ENCODE measurements at regions not wholly inside any gene's neighbourhood (a gene's known extent, or its start where the extent isn't known, plus 50 kb on each side); places are given as distances from the start of the nearest gene placed in this dataset.
"Not testable (repeated sequence)": the region's sequence is repeated elsewhere in the genome, so short reads cannot be mapped to it uniquely, and the experiment has no call there.

GRCh38 chr15:79160211-79160610, 69.6 kb upstream of the RASGRF1 start:
- in situ Hi-C loops (cut with HindIII; ENCODE audit: low sequenced_read_pairs): no loop called here

GRCh38 chr15:79157631-79158592, 67.3 kb upstream of the RASGRF1 start:
- in situ Hi-C loops (cut with HindIII; ENCODE audit: low sequenced_read_pairs): no loop called here

GRCh38 chr15:79156704-79157375, 66.3 kb upstream of the RASGRF1 start:
- in situ Hi-C loops (cut with HindIII; ENCODE audit: low sequenced_read_pairs): no loop called here

GRCh38 chr15:79154483-79155135, 64.0 kb upstream of the RASGRF1 start:
- in situ Hi-C loops (cut with HindIII; ENCODE audit: low sequenced_read_pairs): no loop called here

- in situ Hi-C loops (cut with HindIII; ENCODE audit: low sequenced_read_pairs): not testable (repeated sequence)
These were observed 53.7 kb upstream of the RASGRF1 start for GRCh38 chr15:79144290-79144689.

GRCh38 chr15:79140846-79141570, 50.4 kb upstream of the RASGRF1 start:
- in situ Hi-C loops (cut with HindIII; ENCODE audit: low sequenced_read_pairs): no loop called here
